ENCODE measurements at regions not wholly inside any gene's neighbourhood (a gene's known extent, or its start where the extent isn't known, plus 50 kb on each side); places are given as distances from the start of the nearest gene placed in this dataset.

DNA sequence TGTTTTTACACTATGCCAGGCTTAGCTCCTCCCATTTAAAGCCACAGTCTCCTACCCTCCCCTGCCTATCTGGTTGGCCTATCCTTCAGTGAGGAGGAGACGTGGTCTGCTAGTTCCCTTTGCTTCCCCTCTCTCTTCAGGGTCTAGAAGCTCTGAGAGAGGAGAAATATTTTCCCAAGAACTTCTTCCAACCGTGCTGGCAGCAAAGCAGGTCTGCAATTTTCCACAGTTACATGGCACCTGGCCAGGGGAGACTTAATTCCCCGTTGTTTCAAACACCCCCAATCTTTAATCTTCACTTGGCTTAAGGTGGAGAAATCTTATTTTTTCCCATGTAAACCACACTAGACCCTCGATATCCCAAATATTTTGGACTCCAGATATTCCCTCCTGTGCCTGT lies 149.5 kb upstream of the MCTP2 start:
- no peak overlapping the region for H3K4me3 ChIP-seq (replicated peaks; ENCODE audit: insufficient read depth, low read length)
- DNase-seq (ENCODE audit: low read depth in 1 of 2, low spot score in 1 of 2), result no peak
- H3K27me3 ChIP-seq (ENCODE audit: insufficient read depth, poor library complexity, severe bottlenecking), result no peaks in the 10 kb centered on the region
- TF ChIP-seq, protein P1, sequence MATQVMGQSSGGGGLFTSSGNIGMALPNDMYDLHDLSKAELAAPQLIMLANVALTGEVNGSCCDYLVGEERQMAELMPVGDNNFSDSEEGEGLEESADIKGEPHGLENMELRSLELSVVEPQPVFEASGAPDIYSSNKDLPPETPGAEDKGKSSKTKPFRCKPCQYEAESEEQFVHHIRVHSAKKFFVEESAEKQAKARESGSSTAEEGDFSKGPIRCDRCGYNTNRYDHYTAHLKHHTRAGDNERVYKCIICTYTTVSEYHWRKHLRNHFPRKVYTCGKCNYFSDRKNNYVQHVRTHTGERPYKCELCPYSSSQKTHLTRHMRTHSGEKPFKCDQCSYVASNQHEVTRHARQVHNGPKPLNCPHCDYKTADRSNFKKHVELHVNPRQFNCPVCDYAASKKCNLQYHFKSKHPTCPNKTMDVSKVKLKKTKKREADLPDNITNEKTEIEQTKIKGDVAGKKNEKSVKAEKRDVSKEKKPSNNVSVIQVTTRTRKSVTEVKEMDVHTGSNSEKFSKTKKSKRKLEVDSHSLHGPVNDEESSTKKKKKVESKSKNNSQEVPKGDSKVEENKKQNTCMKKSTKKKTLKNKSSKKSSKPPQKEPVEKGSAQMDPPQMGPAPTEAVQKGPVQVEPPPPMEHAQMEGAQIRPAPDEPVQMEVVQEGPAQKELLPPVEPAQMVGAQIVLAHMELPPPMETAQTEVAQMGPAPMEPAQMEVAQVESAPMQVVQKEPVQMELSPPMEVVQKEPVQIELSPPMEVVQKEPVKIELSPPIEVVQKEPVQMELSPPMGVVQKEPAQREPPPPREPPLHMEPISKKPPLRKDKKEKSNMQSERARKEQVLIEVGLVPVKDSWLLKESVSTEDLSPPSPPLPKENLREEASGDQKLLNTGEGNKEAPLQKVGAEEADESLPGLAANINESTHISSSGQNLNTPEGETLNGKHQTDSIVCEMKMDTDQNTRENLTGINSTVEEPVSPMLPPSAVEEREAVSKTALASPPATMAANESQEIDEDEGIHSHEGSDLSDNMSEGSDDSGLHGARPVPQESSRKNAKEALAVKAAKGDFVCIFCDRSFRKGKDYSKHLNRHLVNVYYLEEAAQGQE (IDR thresholded peaks at IDR 0.05; ENCODE audit: insufficient replicate concordance, low read depth), result no peak
- TF ChIP-seq, protein P2, sequence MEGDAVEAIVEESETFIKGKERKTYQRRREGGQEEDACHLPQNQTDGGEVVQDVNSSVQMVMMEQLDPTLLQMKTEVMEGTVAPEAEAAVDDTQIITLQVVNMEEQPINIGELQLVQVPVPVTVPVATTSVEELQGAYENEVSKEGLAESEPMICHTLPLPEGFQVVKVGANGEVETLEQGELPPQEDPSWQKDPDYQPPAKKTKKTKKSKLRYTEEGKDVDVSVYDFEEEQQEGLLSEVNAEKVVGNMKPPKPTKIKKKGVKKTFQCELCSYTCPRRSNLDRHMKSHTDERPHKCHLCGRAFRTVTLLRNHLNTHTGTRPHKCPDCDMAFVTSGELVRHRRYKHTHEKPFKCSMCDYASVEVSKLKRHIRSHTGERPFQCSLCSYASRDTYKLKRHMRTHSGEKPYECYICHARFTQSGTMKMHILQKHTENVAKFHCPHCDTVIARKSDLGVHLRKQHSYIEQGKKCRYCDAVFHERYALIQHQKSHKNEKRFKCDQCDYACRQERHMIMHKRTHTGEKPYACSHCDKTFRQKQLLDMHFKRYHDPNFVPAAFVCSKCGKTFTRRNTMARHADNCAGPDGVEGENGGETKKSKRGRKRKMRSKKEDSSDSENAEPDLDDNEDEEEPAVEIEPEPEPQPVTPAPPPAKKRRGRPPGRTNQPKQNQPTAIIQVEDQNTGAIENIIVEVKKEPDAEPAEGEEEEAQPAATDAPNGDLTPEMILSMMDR (IDR thresholded peaks at IDR 0.05; ENCODE audit: insufficient read depth, low read length), result no peak
- TF ChIP-seq GABPA (IDR thresholded peaks at IDR 0.05; ENCODE audit: low read depth), result no peak
- TF ChIP-seq SPI1 (IDR thresholded peaks at IDR 0.05; ENCODE audit: borderline replicate concordance, low read depth), result no peak
- TF ChIP-seq POLR2AphosphoS5 (IDR thresholded peaks at IDR 0.05; ENCODE audit: low read depth), result no peak
- H3K27ac ChIP-seq (replicated peaks), result no peak overlapping the region

DNA sequence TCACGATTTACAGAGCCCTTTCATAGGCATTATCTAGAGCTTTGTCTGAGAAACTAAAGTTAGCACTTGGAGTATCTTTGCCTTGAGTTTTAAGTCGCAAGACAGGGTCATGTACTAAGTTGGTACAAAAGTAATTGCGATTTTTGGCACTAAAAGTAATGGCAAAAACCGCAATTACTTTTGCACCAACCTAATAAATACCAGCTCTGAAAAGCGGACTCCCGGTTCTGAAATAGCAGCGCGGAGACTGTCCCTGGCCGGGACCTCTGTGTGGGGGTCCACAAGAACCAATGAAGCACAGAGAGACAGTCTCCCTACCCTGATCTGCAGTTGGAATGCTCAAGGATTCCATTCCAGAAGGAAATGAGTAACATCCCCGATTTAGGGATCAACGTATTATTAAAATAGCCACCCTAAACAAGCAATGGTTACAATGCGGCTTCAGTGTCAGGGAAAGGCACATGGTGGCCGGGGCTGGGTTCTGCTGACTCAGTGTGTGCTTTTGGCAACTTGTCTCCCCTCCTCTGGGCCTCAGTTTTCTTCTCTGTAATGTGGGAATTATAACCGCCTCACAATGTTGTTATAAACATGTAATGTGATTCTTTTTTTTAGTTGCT lies 150.3 kb upstream of the MCTP2 start:
- TF ChIP-seq, protein P2 (IDR thresholded peaks at IDR 0.05; ENCODE audit: insufficient read depth, low read length), result no peak
- no peak for TF ChIP-seq GABPA (IDR thresholded peaks at IDR 0.05; ENCODE audit: low read depth)
- no peak for TF ChIP-seq SPI1 (IDR thresholded peaks at IDR 0.05; ENCODE audit: borderline replicate concordance, low read depth)
- no peak for TF ChIP-seq POLR2AphosphoS5 (IDR thresholded peaks at IDR 0.05; ENCODE audit: low read depth)
- TF ChIP-seq, protein P1 (IDR thresholded peaks at IDR 0.05; ENCODE audit: insufficient replicate concordance, low read depth), result no peak
- DNase-seq (ENCODE audit: low read depth in 1 of 2, low spot score in 1 of 2), result no peak
- H3K27me3 ChIP-seq (ENCODE audit: insufficient read depth, poor library complexity, severe bottlenecking), result no peaks in the 10 kb centered on the region
- no peak overlapping the region for H3K27ac ChIP-seq (replicated peaks)
- H3K4me3 ChIP-seq (replicated peaks; ENCODE audit: insufficient read depth, low read length), result no peak overlapping the region

DNA sequence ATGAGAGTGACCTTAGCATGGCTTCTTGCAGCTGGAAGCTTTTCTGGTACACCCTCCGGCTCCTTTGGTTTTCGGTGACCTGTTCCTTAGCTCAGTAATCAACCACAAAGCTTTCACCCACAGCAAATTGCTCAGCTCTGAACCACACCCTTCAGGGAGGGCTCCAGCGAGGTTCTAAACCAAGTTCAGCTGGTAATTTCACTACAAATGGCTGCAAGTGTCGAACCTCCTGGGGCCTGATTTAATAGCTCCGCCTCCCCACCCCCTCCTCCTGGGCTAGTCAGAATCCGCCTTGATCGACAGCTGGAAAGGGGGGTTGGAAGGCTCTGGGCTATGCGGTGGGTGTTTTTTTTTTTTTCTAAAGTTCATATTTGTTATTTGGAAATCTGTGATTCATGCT lies 150.9 kb upstream of the MCTP2 start:
- DNase-seq (ENCODE audit: low read depth in 1 of 2, low spot score in 1 of 2), result no peak
- Histone ChIP-seq H3K27ac (replicated peaks) (no peak overlapping the region), H3K27me3 (ENCODE audit: insufficient read depth, poor library complexity, severe bottlenecking) (no peaks in the 10 kb centered on the region), H3K4me3 (replicated peaks; ENCODE audit: insufficient read depth, low read length) (no peak overlapping the region)
- no peak for TF ChIP-seq SPI1 (IDR thresholded peaks at IDR 0.05; ENCODE audit: borderline replicate concordance, low read depth)

DNA sequence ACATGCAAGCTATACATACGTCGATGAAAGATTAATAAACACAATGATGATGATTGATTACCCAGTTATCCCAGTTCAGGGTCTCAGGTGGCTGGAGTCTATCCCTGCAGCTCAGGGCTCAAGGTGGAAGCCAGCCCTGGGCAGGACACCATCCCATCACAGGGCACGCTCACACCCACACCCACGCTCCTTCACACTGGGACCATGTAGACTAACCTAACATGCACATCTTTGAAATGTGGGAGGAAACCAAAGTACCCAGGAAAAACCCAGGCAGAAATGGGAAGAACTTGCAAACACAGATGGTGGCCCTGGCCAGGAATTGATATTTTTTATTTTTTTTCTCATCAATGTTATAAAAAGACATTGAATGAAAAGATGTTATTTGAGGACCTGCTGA lies 151.4 kb upstream of the MCTP2 start:
- no peaks in the 10 kb centered on the region for H3K27me3 ChIP-seq (ENCODE audit: insufficient read depth, poor library complexity, severe bottlenecking)
- H3K27ac ChIP-seq (replicated peaks), result no peak overlapping the region
- no peak for DNase-seq (ENCODE audit: low read depth in 1 of 2, low spot score in 1 of 2)
- no peak for TF ChIP-seq GABPA (IDR thresholded peaks at IDR 0.05; ENCODE audit: low read depth)
- TF ChIP-seq SPI1 (IDR thresholded peaks at IDR 0.05; ENCODE audit: borderline replicate concordance, low read depth), result no peak
- TF ChIP-seq POLR2AphosphoS5 (IDR thresholded peaks at IDR 0.05; ENCODE audit: low read depth), result no peak
- TF ChIP-seq, protein P1 (IDR thresholded peaks at IDR 0.05; ENCODE audit: insufficient replicate concordance, low read depth), result no peak
- TF ChIP-seq, protein P2 (IDR thresholded peaks at IDR 0.05; ENCODE audit: insufficient read depth, low read length), result no peak
- no peak overlapping the region for H3K4me3 ChIP-seq (replicated peaks; ENCODE audit: insufficient read depth, low read length)

Measured in HL-60 (cell line).